ENCODE measurements at regions not wholly inside any gene's neighbourhood (a gene's known extent, or its start where the extent isn't known, plus 50 kb on each side); places are given as distances from the start of the nearest gene placed in this dataset.

DNA sequence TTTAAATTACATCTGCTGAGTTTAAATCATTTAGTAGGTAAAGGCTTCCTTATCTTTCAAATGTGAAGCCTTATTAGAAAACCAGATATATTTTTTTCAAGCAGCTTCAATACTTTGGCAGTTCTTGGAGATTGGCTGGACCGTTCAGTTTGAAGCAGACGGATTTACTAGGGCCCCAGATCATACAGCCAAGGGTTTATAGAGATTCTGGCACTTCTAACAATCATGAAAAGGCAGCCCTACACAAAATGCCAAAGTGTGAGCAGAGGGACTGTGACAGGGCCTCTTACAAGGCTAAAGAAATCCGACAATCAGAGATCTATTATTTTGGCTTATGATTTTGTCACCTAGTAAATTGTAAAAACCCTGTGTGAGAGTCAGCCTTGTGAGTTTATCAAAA lies 162.8 kb upstream of the SLC38A2 start:
- H3K9me3 ChIP-seq (ENCODE audit: control insufficient read depth, low read length) = no peaks in the 10 kb centered on the region
- intact Hi-C loops (cut with DNase I) = no loop called here
- no peak overlapping the region for H3K4me3 ChIP-seq (ENCODE audit: low read length in 2 of 2)
- H3K27ac ChIP-seq (ENCODE audit: low read depth in 1 of 2, low read length in 2 of 2) = no peak overlapping the region
- H3K27me3 ChIP-seq (ENCODE audit: control insufficient read depth in 1 of 2, insufficient read depth in 2 of 2, low read length in 1 of 2) = no peaks in the 10 kb centered on the region
- ATAC-seq (ENCODE audit: low FRiP score) (no peak), DNase-seq (no peak)
- no peaks in the 10 kb centered on the region for H3K36me3 ChIP-seq (ENCODE audit: control insufficient read depth in 1 of 2, insufficient read depth in 2 of 2, low read length in 1 of 2)
- 75 to 77% methylated on average over 3 of the region's 3 CpGs for WGBS, 2 donors
- no peaks in the 10 kb centered on the region for H3K4me1 ChIP-seq (ENCODE audit: control insufficient read depth in 1 of 2, insufficient read depth in 2 of 2, low read length in 2 of 2)

- no peaks in the 10 kb centered on the region for H3K27me3 ChIP-seq (ENCODE audit: control insufficient read depth in 1 of 2, insufficient read depth in 2 of 2, low read length in 1 of 2)
- H3K9me3 ChIP-seq (ENCODE audit: control insufficient read depth, low read length) = no peaks in the 10 kb centered on the region
- H3K36me3 ChIP-seq (ENCODE audit: control insufficient read depth in 1 of 2, insufficient read depth in 2 of 2, low read length in 1 of 2) = no peaks in the 10 kb centered on the region
- intact Hi-C loops (cut with DNase I) = no loop called here
- no peak for DNase-seq
- H3K27ac ChIP-seq (ENCODE audit: low read depth in 1 of 2, low read length in 2 of 2) = no peak overlapping the region
- 84 to 93% methylated on average over 1 of the region's 1 CpG for WGBS, 2 donors
- peak; percentile 23 for ATAC-seq (ENCODE audit: low FRiP score)
- no peaks in the 10 kb centered on the region for H3K4me1 ChIP-seq (ENCODE audit: control insufficient read depth in 1 of 2, insufficient read depth in 2 of 2, low read length in 2 of 2)
- no peak overlapping the region for H3K4me3 ChIP-seq (ENCODE audit: low read length in 2 of 2)
These were observed 161.8 kb upstream of the SLC38A2 start for GRCh38 chr12:46534327-46534840.

- WGBS, 2 donors = 77 to 78% methylated on average over 2 of the region's 2 CpGs
These were observed 161.2 kb upstream of the SLC38A2 start for GRCh38 chr12:46533723-46534122.

DNA sequence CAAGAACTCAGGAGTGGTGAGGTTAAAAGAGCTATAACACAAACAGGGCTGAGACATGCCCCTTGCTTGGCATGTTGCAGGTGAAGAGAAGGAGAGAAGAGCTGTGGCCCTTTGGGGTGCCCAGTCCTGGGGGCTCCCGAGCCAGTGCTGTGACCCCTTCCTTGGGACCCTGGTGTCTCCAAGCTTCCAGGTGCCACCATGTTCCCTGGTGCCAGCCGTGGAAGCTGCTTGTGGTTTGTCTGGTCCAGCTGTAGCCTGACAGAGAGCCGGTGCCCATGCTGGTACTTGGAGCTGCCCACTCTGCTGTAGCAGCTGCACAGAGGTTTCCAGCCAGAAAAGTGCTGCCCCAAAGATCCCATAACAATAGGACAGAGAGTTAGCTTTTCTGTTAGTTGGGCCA lies 159.2 kb upstream of the SLC38A2 start:
- no peak for DNase-seq
- Histone ChIP-seq H3K27ac (ENCODE audit: low read depth in 1 of 2, low read length in 2 of 2) (no peak overlapping the region), H3K4me3 (ENCODE audit: low read length in 2 of 2) (no peak overlapping the region), H3K36me3 (ENCODE audit: control insufficient read depth in 1 of 2, insufficient read depth in 2 of 2, low read length in 1 of 2) (no peaks in the 10 kb centered on the region), H3K9me3 (ENCODE audit: control insufficient read depth, low read length) (no peaks in the 10 kb centered on the region), H3K27me3 (ENCODE audit: control insufficient read depth in 1 of 2, insufficient read depth in 2 of 2, low read length in 1 of 2) (no peaks in the 10 kb centered on the region), H3K4me1 (ENCODE audit: control insufficient read depth in 1 of 2, insufficient read depth in 2 of 2, low read length in 2 of 2) (no peaks in the 10 kb centered on the region)
- intact Hi-C loops (cut with DNase I) = no loop called here
- ATAC-seq (ENCODE audit: low FRiP score) = no peak
- 97% methylated on average over 3 of the region's 3 CpGs for WGBS, 2 donors

More at GRCh38 chr12:46533723-46534122, 161.2 kb upstream of the SLC38A2 start:
- DNase-seq (no peak), ATAC-seq (ENCODE audit: low FRiP score) (no peak)
- Histone ChIP-seq H3K9me3 (ENCODE audit: control insufficient read depth, low read length) (no peaks in the 10 kb centered on the region), H3K4me1 (ENCODE audit: control insufficient read depth in 1 of 2, insufficient read depth in 2 of 2, low read length in 2 of 2) (no peaks in the 10 kb centered on the region), H3K27ac (ENCODE audit: low read depth in 1 of 2, low read length in 2 of 2) (no peak overlapping the region), H3K36me3 (ENCODE audit: control insufficient read depth in 1 of 2, insufficient read depth in 2 of 2, low read length in 1 of 2) (no peaks in the 10 kb centered on the region), H3K27me3 (ENCODE audit: control insufficient read depth in 1 of 2, insufficient read depth in 2 of 2, low read length in 1 of 2) (no peaks in the 10 kb centered on the region), H3K4me3 (ENCODE audit: low read length in 2 of 2) (no peak overlapping the region)
- intact Hi-C loops (cut with DNase I) = no loop called here

- WGBS, 2 donors = 93 to 95% methylated on average over 6 of the region's 6 CpGs
- no peaks in the 10 kb centered on the region for H3K9me3 ChIP-seq (ENCODE audit: control insufficient read depth, low read length)
- no peak overlapping the region for H3K27ac ChIP-seq (ENCODE audit: low read depth in 1 of 2, low read length in 2 of 2)
- peaks cover 0 to under 1% of the 10 kb centered on the region in 2 donors for H3K4me1 ChIP-seq (ENCODE audit: control insufficient read depth in 1 of 2, insufficient read depth in 2 of 2, low read length in 2 of 2)
- no peak for ATAC-seq (ENCODE audit: low FRiP score)
- H3K36me3 ChIP-seq (ENCODE audit: control insufficient read depth in 1 of 2, insufficient read depth in 2 of 2, low read length in 1 of 2) = no peaks in the 10 kb centered on the region
- intact Hi-C loops (cut with DNase I) = no loop called here
- no peak overlapping the region for H3K4me3 ChIP-seq (ENCODE audit: low read length in 2 of 2)
- DNase-seq = no peak
- no peaks in the 10 kb centered on the region for H3K27me3 ChIP-seq (ENCODE audit: control insufficient read depth in 1 of 2, insufficient read depth in 2 of 2, low read length in 1 of 2)
These were observed 158.6 kb upstream of the SLC38A2 start for GRCh38 chr12:46531059-46531785.

DNA sequence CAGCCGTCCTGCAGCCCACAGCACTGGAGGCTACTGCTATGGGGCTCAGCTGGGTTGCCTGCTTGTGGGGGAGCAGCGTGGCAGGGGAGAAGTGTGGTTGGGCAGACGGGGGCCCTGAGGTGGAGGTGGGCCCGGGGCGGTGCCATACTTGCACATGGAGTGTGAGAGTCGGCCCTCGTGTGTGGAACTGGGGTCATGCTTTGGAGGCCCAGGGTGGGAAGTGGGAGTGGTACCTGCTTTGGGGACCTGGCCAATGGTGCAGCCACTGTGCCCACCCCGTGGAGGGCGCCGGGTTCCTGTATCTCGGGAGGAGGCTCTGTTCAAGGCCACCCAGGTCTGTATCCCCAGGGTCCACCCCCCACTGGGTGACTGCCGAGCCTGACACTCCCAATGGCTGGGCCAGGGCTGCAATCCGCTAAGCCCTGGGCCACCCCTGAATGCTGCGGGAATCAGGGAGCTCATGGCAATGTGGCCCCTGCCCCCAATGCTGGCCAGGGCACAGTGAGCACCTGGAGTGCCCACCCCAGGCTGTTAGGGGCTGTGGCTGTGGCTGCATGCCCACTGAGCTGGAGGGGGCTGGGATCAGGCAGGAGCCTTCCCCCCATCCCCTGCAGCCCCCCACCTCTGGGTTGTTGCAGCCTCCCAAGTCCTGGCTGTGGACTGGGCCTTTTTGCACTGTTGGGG lies 157.9 kb upstream of the SLC38A2 start:
- Histone ChIP-seq H3K9me3 (ENCODE audit: control insufficient read depth, low read length) (no peaks in the 10 kb centered on the region), H3K27ac (ENCODE audit: low read depth in 1 of 2, low read length in 2 of 2) (no peak overlapping the region), H3K4me3 (ENCODE audit: low read length in 2 of 2) (no peak overlapping the region), H3K27me3 (ENCODE audit: control insufficient read depth in 1 of 2, insufficient read depth in 2 of 2, low read length in 1 of 2) (no peaks in the 10 kb centered on the region), H3K4me1 (ENCODE audit: control insufficient read depth in 1 of 2, insufficient read depth in 2 of 2, low read length in 2 of 2) (peaks cover under 1 to 4% of the 10 kb centered on the region in 2 donors), H3K36me3 (ENCODE audit: control insufficient read depth in 1 of 2, insufficient read depth in 2 of 2, low read length in 1 of 2) (no peaks in the 10 kb centered on the region)
- WGBS, 2 donors = 93 to 95% methylated on average over 14 of the region's 14 CpGs
- DNase-seq = no peak
- no peak for ATAC-seq (ENCODE audit: low FRiP score)
- intact Hi-C loops (cut with DNase I) = no loop called here

DNA sequence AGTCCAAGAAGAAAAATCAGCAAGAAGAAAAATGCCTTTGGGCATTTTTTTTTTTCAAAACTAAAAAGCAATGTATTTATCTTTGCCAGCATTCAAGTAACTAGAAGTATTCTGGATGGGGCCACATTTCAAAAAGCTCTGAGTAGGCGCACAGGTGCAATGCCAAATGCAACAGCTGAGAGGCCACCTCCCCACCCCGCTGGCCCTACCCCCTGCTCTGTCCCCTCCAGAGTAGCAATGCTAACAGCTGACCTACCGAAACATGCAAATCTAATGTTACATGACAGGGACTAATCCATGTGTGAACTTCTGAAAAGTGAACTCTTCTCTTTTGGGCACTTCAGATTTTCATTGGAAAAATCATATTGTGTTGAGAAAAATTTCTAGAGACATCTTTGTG lies 153.7 kb upstream of the SLC38A2 start:
- no peak overlapping the region for H3K27ac ChIP-seq (ENCODE audit: low read depth in 1 of 2, low read length in 2 of 2)

DNA sequence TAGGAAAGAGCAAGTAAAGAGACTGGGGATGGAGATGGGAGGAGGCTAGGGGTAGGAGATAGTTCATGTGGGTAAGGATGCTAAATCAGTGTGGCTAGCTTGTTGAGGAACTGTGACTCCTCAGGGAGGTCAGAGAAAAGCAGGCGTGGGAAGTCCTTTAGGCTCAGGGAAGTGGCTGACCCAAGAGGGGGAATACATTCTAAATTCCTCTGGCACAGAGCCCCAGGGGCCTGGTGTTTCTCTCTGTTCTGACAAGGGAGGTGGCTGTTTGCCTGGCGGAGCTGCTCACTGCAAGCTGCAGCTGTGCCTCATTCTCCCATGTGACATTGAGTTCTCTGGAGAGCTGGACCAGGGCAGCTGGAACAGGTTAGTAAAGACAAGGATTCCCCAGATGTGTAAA lies 152.2 kb upstream of the SLC38A2 start:
- Histone ChIP-seq H3K27ac (ENCODE audit: low read depth in 1 of 2, low read length in 2 of 2) (peak overlapping the region in 1 of 2 donors; percentile 62), H3K4me1 (ENCODE audit: control insufficient read depth in 1 of 2, insufficient read depth in 2 of 2, low read length in 2 of 2) (peaks cover 4 to 5% of the 10 kb centered on the region in 2 donors), H3K27me3 (ENCODE audit: control insufficient read depth in 1 of 2, insufficient read depth in 2 of 2, low read length in 1 of 2) (no peaks in the 10 kb centered on the region), H3K36me3 (ENCODE audit: control insufficient read depth in 1 of 2, insufficient read depth in 2 of 2, low read length in 1 of 2) (no peaks in the 10 kb centered on the region), H3K9me3 (ENCODE audit: control insufficient read depth, low read length) (no peaks in the 10 kb centered on the region), H3K4me3 (ENCODE audit: low read length in 2 of 2) (no peak overlapping the region)
- intact Hi-C loops (cut with DNase I) = no loop called here
- ATAC-seq (ENCODE audit: low FRiP score) = peak; percentile 38
- WGBS, 2 donors = 4 to 5% methylated on average over 2 of the region's 2 CpGs
- peak; percentile 77 to 86 for DNase-seq

More for the DNA sequence above, 153.7 kb upstream of the SLC38A2 start:
- H3K36me3 ChIP-seq (ENCODE audit: control insufficient read depth in 1 of 2, insufficient read depth in 2 of 2, low read length in 1 of 2) = no peaks in the 10 kb centered on the region
- no peak overlapping the region for H3K4me3 ChIP-seq (ENCODE audit: low read length in 2 of 2)
- no peak for DNase-seq
- H3K27me3 ChIP-seq (ENCODE audit: control insufficient read depth in 1 of 2, insufficient read depth in 2 of 2, low read length in 1 of 2) = no peaks in the 10 kb centered on the region
- H3K4me1 ChIP-seq (ENCODE audit: control insufficient read depth in 1 of 2, insufficient read depth in 2 of 2, low read length in 2 of 2) = peaks cover 4 to 5% of the 10 kb centered on the region in 2 donors
- no peak for ATAC-seq (ENCODE audit: low FRiP score)
- H3K9me3 ChIP-seq (ENCODE audit: control insufficient read depth, low read length) = no peaks in the 10 kb centered on the region
- 55 to 63% methylated on average over 3 of the region's 3 CpGs for WGBS, 2 donors
- intact Hi-C loops (cut with DNase I) = no loop called here

Data from aorta (tissue), 5 donors.